ENCODE measurements at regions not wholly inside any gene's neighbourhood (a gene's known extent, or its start where the extent isn't known, plus 50 kb on each side); places are given as distances from the start of the nearest gene placed in this dataset.

GRCh38 chr10:22764639-22765038 is 50.3 kb upstream of the PIP4K2A start:
- DNase-seq (ENCODE audit: low read depth in 1 of 2, low spot score in 1 of 2), result no peak
- no peaks in the 10 kb centered on the region for H3K9me3 ChIP-seq
- FAIRE-seq, result no peak
- ChIA-PET CTCF (no interaction called here), POLR2A (no interaction called here)
- ATAC-seq, result no peak
- H3K27ac ChIP-seq, result no peak overlapping the region
- no peak overlapping the region for H3K4me2 ChIP-seq
- no peak overlapping the region for H3K4me3 ChIP-seq
- 33% methylated on average over 2 of the region's 2 CpGs for WGBS (ENCODE audit: missing lambda C conversion rate)
- TF ChIP-seq HOXA7 (CRISPR knock-in tag; IDR thresholded peaks at IDR 0.05) (no peak), FOSB (CRISPR knock-in tag; IDR thresholded peaks at IDR 0.05) (no peak), USF2 (IDR thresholded peaks at IDR 0.05) (no peak), CHD4 (IDR thresholded peaks at IDR 0.05; ENCODE audit: borderline replicate concordance) (no peak), CTCF (IDR thresholded peaks at IDR 0.05) (no peak), BCL3 (IDR thresholded peaks at IDR 0.05) (no peak), FOSL2 (IDR thresholded peaks at IDR 0.05) (no peak), FOSL2 (CRISPR knock-in tag; IDR thresholded peaks at IDR 0.05) (no peak), NFE2L2 (conservative IDR thresholded peaks at IDR 0.05; ENCODE audit: low read length) (no peak)
- H3K4me1 ChIP-seq, result peaks cover 4% of the 10 kb centered on the region; the same call in 1 of the 3 replicates

Small RNA genes in the stretch of these regions (small RNA-seq; reads per million reads assigned to genes)
- 0 reads per million in 6 experiments for gene RNU6-413P

Data from A549 (cell line).